ENCODE measurements at regions not wholly inside any gene's neighbourhood (a gene's known extent, or its start where the extent isn't known, plus 50 kb on each side); places are given as distances from the start of the nearest gene placed in this dataset.

DNA sequence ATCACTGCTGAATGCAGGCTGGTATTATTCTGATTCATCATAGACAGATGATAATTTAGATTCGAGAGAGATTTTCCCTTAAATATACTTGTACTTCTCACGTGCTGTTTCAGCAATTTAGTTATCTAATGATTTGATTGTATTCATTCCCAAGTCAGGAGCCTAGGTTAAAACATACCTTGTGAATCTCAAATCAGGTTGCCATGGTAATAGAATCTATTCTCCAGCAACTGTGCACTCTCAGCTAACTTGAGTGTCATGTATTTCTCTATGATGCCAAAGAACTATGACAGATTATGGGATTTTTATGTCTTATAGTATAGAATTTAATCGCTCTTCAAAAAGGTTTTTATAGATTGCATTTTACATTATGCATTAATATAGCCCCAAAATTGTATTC is 315.3 kb downstream of the GABRG2 start:
- H4K20me1 ChIP-seq (ENCODE audit: insufficient read depth, low read length) = no peaks in the 10 kb centered on the region
- no peaks in the 10 kb centered on the region for H3K79me2 ChIP-seq (ENCODE audit: insufficient read depth, low read length)
- H3K36me3 ChIP-seq (ENCODE audit: insufficient read depth, low read length) = no peaks in the 10 kb centered on the region
- H3K4me3 ChIP-seq (ENCODE audit: low read depth, low read length, poor library complexity, severe bottlenecking) = no peak overlapping the region
- TF ChIP-seq, protein P1, sequence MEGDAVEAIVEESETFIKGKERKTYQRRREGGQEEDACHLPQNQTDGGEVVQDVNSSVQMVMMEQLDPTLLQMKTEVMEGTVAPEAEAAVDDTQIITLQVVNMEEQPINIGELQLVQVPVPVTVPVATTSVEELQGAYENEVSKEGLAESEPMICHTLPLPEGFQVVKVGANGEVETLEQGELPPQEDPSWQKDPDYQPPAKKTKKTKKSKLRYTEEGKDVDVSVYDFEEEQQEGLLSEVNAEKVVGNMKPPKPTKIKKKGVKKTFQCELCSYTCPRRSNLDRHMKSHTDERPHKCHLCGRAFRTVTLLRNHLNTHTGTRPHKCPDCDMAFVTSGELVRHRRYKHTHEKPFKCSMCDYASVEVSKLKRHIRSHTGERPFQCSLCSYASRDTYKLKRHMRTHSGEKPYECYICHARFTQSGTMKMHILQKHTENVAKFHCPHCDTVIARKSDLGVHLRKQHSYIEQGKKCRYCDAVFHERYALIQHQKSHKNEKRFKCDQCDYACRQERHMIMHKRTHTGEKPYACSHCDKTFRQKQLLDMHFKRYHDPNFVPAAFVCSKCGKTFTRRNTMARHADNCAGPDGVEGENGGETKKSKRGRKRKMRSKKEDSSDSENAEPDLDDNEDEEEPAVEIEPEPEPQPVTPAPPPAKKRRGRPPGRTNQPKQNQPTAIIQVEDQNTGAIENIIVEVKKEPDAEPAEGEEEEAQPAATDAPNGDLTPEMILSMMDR (IDR thresholded peaks at IDR 0.05; ENCODE audit: low read length) = no peak
- no peak for TF ChIP-seq EZH2 (IDR thresholded peaks at IDR 0.05; ENCODE audit: borderline replicate concordance, low read length)
- no peak overlapping the region for H3K9ac ChIP-seq (ENCODE audit: low read length)
- no peaks in the 10 kb centered on the region for H3F3A ChIP-seq (ENCODE audit: insufficient read depth, low read length)
- H3K27ac ChIP-seq (ENCODE audit: low read depth, low read length, poor library complexity, severe bottlenecking) = no peak overlapping the region
- H3K4me2 ChIP-seq (ENCODE audit: low read length) = no peak overlapping the region
- no peaks in the 10 kb centered on the region for H3K27me3 ChIP-seq (ENCODE audit: insufficient read depth, low read length)
- no peak overlapping the region for H2AFZ ChIP-seq (ENCODE audit: low read length)
- H3K4me1 ChIP-seq (ENCODE audit: insufficient read depth, low read length, severe bottlenecking) = no peaks in the 10 kb centered on the region
- H3K9me2 ChIP-seq (ENCODE audit: low read depth, low read length) = no peaks in the 10 kb centered on the region
- no peaks in the 10 kb centered on the region for H3K9me3 ChIP-seq (ENCODE audit: low read length)

DNA sequence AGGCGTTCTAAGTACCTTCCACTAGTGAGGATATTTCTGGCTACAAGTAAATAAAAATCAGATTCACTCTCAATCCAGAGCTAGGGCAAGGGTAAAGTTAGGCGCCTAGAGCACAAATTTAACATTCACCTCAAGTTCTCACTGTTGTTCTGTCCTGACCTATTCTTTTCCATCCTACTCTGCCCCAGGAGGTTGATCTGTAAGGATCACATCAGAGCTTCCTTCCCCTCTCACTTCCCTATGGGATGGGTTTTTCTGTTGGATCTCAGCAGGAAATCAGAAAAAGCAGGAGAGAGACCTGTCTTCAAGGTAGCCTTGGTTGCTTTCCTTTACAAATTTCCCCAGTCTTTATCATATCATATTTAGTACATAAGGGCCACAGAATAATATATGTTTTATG is 316.7 kb downstream of the GABRG2 start:
- no peak overlapping the region for H2AFZ ChIP-seq (ENCODE audit: low read length)
- H3F3A ChIP-seq (ENCODE audit: insufficient read depth, low read length) = no peaks in the 10 kb centered on the region
- H3K9me2 ChIP-seq (ENCODE audit: low read depth, low read length) = no peaks in the 10 kb centered on the region
- H3K27ac ChIP-seq (ENCODE audit: low read depth, low read length, poor library complexity, severe bottlenecking) = no peak overlapping the region
- no peaks in the 10 kb centered on the region for H3K79me2 ChIP-seq (ENCODE audit: insufficient read depth, low read length)
- no peaks in the 10 kb centered on the region for H3K27me3 ChIP-seq (ENCODE audit: insufficient read depth, low read length)
- no peak overlapping the region for H3K4me2 ChIP-seq (ENCODE audit: low read length)
- no peaks in the 10 kb centered on the region for H3K4me1 ChIP-seq (ENCODE audit: insufficient read depth, low read length, severe bottlenecking)
- no peak overlapping the region for H3K9ac ChIP-seq (ENCODE audit: low read length)
- H4K20me1 ChIP-seq (ENCODE audit: insufficient read depth, low read length) = no peaks in the 10 kb centered on the region
- H3K36me3 ChIP-seq (ENCODE audit: insufficient read depth, low read length) = no peaks in the 10 kb centered on the region
- no peak overlapping the region for H3K4me3 ChIP-seq (ENCODE audit: low read depth, low read length, poor library complexity, severe bottlenecking)
- TF ChIP-seq, protein P1 (IDR thresholded peaks at IDR 0.05; ENCODE audit: low read length) = no peak
- no peak for TF ChIP-seq EZH2 (IDR thresholded peaks at IDR 0.05; ENCODE audit: borderline replicate concordance, low read length)
- H3K9me3 ChIP-seq (ENCODE audit: low read length) = no peaks in the 10 kb centered on the region

GRCh38 chr5:162391833-162392232 is 324.3 kb downstream of the GABRG2 start:
- H3K36me3 ChIP-seq (ENCODE audit: insufficient read depth, low read length) = no peaks in the 10 kb centered on the region
- no peak overlapping the region for H3K9ac ChIP-seq (ENCODE audit: low read length)
- no peak overlapping the region for H2AFZ ChIP-seq (ENCODE audit: low read length)
- H4K20me1 ChIP-seq (ENCODE audit: insufficient read depth, low read length) = no peaks in the 10 kb centered on the region
- no peaks in the 10 kb centered on the region for H3K9me2 ChIP-seq (ENCODE audit: low read depth, low read length)
- no peaks in the 10 kb centered on the region for H3K9me3 ChIP-seq (ENCODE audit: low read length)
- H3K27me3 ChIP-seq (ENCODE audit: insufficient read depth, low read length) = no peaks in the 10 kb centered on the region
- no peaks in the 10 kb centered on the region for H3K79me2 ChIP-seq (ENCODE audit: insufficient read depth, low read length)
- H3K4me3 ChIP-seq (ENCODE audit: low read depth, low read length, poor library complexity, severe bottlenecking) = no peak overlapping the region
- H3F3A ChIP-seq (ENCODE audit: insufficient read depth, low read length) = no peaks in the 10 kb centered on the region
- no peaks in the 10 kb centered on the region for H3K4me1 ChIP-seq (ENCODE audit: insufficient read depth, low read length, severe bottlenecking)
- no peak overlapping the region for H3K27ac ChIP-seq (ENCODE audit: low read depth, low read length, poor library complexity, severe bottlenecking)
- no peak overlapping the region for H3K4me2 ChIP-seq (ENCODE audit: low read length)
- TF ChIP-seq, protein P1 (IDR thresholded peaks at IDR 0.05; ENCODE audit: low read length) = no peak
- no peak for TF ChIP-seq EZH2 (IDR thresholded peaks at IDR 0.05; ENCODE audit: borderline replicate concordance, low read length)

Data from OCI-LY1 (cell line).